ENCODE measurements at regions not wholly inside any gene's neighbourhood (a gene's known extent, or its start where the extent isn't known, plus 50 kb on each side); places are given as distances from the start of the nearest gene placed in this dataset.
"Not testable (repeated sequence)": the region's sequence is repeated elsewhere in the genome, so short reads cannot be mapped to it uniquely, and the experiment has no call there.

DNA sequence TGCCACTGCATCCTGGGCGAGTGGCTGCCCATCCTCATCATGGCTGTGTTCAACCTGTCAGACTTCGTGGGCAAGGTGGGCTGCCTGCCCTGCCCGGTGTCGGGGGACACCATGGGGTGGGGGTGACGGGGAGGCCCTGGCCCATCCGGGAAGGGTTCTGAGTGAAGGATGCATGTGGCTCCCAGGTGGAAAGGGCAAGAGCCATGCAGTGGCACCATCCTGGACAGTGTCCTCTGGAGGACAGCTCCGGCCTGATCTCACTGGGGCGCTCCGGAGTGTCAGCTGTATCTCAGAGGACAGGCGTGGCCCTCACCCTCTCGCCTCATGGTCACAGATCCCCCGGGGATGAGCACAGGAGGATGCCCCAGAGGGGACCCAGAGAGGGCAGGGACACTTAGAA, 439.6 kb upstream of the ZNF722 start:
- TF ChIP-seq, protein P1, sequence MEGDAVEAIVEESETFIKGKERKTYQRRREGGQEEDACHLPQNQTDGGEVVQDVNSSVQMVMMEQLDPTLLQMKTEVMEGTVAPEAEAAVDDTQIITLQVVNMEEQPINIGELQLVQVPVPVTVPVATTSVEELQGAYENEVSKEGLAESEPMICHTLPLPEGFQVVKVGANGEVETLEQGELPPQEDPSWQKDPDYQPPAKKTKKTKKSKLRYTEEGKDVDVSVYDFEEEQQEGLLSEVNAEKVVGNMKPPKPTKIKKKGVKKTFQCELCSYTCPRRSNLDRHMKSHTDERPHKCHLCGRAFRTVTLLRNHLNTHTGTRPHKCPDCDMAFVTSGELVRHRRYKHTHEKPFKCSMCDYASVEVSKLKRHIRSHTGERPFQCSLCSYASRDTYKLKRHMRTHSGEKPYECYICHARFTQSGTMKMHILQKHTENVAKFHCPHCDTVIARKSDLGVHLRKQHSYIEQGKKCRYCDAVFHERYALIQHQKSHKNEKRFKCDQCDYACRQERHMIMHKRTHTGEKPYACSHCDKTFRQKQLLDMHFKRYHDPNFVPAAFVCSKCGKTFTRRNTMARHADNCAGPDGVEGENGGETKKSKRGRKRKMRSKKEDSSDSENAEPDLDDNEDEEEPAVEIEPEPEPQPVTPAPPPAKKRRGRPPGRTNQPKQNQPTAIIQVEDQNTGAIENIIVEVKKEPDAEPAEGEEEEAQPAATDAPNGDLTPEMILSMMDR (IDR thresholded peaks at IDR 0.05), result not testable (repeated sequence)
- TF ChIP-seq POLR2AphosphoS5, POLR2A (IDR thresholded peaks at IDR 0.05): not testable (repeated sequence)

All from stomach (tissue), 4 donors.